ENCODE measurements at regions not wholly inside any gene's neighbourhood (a gene's known extent, or its start where the extent isn't known, plus 50 kb on each side); places are given as distances from the start of the nearest gene placed in this dataset.
"Not testable (repeated sequence)": the region's sequence is repeated elsewhere in the genome, so short reads cannot be mapped to it uniquely, and the experiment has no call there.

DNA sequence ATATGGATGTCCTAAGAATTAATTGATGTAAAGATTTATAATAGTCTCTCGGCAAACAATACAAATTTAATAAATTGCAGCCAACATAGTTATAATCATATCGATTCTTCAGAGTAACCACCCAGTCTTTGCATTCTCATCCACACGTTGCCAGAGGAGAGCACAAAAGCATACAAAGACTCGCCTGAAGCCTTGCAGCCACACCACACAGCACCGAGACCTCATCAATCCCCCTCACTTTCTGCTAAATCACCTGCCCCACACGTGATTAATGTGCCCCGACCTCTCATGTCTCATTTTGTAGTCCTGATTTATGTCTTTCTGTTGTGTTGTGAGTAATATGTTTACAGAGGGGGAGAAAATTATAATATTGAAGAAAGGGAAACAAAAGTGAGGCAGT is 510.4 kb downstream of the TRIML1 start:
- DNase-seq (ENCODE audit: low read depth in 1 of 2, low spot score in 1 of 2): no peak

DNA sequence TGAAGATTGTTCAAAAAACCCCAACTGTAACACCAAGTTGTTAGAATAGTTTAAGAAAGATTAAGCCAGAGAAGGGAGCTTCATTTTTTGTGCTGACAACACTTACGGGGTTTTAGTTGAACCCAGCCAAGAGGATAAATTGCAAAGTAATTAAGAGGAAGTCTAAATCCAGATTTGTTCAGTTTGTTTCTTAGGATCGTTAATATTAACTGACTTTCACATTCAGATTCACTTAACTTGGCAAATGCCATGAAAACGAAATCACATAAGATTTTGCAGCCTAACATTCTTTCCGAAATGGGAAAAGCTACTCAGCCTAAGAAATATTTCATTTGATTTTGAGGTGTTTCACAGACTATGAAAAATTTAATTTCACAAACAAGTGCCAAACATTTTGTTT is 511.3 kb downstream of the TRIML1 start:
- DNase-seq (ENCODE audit: low read depth in 1 of 2, low spot score in 1 of 2): no peak

DNA sequence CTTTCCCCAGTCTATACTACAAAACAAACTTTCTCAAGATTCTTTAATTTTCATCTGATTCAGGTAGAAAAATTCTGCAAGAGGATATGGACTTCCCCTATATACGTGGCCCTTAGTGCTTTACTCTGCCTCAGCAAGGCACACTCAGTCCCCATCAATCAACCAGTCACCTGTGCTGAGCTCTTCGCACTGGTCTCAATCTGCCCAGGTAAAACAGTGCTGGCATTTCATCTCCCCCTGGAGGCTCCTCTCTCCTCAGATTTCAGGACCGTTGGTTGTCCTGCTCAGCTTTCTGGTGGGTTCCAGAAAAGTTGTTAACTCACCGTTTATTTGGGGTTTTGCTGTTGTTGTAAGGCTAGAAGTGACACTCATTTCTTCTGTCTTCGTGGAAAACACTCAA is 518.1 kb downstream of the TRIML1 start:
- DNase-seq (ENCODE audit: low read depth in 1 of 2, low spot score in 1 of 2): no peak

DNA sequence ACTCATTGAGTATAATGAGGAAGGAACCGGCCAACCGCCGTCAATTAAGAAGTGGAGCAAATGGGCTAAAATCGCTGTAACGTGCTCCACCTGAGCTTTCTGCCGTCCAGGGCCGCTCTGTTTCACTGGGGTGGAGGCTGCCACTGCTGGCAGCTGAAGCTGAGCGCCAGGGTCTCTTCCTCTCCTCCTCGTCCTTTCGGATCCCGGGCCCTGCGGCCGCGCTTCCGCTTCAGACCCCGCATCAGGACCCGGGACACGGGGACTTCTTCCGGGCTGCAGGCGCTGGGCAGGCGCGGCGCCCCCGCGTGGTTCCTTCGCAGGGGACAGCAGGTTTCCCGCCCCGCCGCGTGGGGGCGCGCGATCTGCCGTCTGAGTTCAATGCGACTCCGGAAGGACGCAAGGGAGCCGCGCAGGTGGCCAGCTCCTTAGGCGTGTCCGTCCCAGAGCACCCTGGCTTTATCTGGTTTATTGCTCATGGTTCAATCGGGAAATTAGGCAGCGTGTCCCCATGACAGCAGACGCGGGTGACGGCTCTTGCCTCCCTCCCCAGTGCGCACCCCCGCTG is 519.8 kb downstream of the TRIML1 start:
- DNase-seq (ENCODE audit: low read depth in 1 of 2, low spot score in 1 of 2): no peak

DNA sequence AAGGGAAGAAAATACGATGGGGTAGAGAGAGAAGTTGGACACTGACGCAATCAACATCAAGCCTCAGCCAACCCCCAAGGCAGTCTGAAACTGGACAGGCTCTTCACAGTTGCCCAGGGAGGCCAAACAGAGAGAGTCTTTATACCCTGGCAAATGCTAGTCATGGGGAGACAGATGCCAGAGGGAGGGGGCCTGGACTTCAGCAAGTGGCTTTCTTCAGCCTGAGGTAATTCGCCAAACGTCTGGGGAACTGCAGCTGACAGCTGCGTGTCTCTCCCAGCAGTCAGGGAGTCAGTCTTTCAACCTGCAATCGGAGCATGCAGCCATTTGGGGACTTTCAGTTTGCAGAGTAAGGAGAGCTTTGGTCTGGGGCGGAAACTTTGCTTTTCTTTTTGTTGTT is 521.6 kb downstream of the TRIML1 start:
- no peak for DNase-seq (ENCODE audit: low read depth in 1 of 2, low spot score in 1 of 2)

DNA sequence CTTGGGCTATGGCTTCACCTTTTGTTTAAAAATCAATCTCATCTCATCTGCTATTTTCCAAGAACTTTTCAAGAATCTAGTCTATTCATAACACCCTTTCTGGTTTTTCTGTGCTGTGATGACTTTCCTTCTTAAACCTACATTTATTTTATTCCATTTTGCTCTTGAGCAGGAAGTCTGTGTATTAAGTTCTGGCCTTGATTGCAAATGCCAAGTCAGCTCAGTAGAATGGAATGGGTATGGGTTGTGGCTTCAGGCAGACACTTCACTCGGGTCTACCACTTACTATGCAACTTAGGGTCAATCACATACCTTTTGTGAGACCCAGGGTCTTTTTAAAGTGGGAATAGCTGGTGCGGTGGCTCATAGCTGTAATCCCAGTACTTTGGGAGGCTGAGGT is 522.3 kb downstream of the TRIML1 start:
- DNase-seq (ENCODE audit: low read depth in 1 of 2, low spot score in 1 of 2): no peak

DNA sequence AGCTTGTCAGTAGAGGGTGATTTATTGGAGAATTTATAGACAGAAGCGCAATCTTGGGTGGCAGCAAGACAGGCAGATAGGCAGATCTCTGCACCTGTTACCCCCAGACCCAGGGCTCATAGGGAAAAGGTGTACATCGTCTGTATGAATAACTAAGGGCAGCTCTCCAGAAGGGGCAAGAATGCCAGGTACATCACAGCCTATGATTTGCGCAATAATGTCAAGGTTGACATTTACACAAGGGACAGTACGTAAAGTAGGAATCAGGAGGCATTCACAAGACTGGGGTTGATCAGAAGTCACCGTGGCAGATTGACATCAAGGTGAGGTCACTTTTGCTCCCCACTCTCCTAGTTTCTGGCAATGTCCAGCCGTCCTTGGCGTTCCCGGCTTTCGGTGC is 524.1 kb downstream of the TRIML1 start:
- DNase-seq (ENCODE audit: low read depth in 1 of 2, low spot score in 1 of 2): no peak

DNA sequence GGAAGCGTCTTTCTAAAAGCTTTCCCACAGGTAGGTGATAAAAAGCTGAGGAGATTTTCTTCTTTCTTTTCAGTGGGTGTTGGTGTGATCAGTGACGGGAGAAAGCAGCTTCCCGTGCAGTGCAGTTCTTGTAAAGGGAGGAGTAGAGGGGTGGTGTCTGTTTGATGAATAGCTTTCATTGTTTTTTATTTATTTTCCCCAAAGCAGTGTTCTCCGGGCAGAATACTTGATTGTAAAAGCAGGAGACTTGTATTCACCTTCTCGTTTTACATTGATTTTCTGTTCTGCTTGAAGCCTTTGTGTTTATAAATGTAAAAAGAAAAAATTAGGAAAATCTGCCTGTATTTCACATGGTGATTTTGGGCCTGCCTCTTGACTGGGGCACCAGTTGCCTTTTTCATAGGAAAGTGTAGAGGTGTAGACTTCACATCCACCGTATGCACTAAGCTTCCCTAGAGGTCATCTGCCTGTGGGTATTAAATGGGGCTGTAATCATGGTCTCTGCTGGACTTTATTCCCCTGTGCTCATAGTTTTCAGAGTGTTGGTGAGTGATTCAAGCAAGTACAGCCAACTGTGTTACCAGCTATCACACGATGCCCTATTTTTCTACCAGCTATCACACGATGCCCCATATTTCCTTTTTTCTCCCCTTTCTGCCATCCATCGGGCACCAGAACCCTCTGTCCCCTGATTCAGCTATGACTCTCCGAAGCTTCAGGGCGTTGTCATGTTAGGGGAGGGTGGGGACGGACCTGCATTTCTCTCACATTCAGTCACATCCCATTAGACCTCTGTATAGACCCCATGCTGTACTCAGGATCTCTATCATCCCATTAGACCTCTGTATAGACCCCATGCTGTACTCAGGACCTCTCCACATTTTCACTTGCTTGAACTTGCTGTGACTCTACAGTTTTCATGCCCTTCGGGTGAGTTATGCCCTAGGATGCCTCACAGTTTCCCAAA is 526.5 kb downstream of the TRIML1 start:
- no peak for DNase-seq (ENCODE audit: low read depth in 1 of 2, low spot score in 1 of 2)

DNA sequence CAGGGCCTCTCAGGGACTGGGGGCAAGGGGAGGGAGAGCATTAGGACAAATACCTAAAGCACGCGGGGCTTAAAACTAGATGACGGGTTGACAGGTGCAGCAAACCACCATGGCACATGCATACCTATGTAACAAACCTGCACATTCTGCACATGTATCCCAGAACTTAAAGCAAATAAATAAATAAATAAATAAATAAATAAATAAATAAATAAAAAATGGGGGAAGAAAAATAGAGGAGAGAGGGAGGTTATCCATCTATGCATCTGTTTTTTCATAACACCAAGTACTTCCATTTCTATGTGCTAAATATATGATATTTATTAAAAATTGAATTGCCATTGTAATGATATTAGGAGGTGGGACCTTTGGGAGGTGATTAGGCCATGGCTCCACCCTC is 539.5 kb downstream of the TRIML1 start:
- DNase-seq (ENCODE audit: low read depth in 1 of 2, low spot score in 1 of 2): not testable (repeated sequence)

DNA sequence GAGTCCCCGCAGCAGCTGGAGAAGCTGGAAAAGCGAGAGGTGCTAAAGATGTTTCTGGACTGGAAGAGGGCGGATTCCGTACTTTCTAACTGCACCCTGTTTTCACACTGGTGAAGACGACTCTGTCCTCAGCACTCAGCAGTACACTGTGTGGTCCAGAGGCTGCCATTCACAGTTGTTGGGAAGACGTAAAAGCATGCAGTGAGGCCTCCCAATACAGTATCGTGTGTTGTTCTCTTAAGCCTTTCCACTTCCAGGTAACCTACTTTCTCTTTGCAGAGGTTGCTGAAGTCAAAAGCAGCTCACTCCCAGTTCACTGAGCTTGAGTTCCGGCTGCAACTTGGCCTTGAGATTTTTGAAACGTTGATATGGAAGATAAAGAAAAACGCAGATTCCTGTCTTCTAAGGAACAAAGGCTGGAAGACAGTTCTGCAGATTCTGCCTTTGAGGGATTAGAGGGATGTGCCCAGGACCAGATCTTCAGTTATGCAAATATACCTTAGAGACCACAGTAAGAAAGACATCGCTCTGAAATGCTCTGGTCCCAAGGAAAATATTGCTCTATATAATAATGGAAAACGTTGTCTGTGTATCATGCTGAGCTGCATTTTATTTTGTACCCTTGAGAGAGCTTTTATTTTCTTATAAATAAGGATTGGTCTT is 540.9 kb downstream of the TRIML1 start:
- DNase-seq (ENCODE audit: low read depth in 1 of 2, low spot score in 1 of 2): no peak

DNA sequence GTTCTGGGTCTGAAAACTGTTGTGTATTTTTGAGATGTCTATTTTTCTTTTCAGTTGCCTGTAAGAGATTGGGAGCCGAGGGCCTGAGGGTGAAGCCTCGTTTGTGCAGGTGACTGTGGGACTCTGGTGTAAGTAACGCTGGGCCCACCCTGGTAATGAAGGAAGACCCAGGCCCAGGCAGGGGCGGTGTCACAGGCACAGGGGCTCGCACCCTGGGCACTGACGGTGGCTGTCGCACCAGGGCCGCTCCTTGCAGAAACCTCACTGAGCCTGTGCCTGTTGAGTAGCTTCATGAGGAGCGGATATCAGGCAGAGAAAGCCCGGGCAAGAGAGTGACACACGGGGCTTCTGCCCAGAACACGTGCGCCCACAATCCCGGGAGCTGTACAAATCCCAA is 541.4 kb downstream of the TRIML1 start:
- no peak for DNase-seq (ENCODE audit: low read depth in 1 of 2, low spot score in 1 of 2)

DNA sequence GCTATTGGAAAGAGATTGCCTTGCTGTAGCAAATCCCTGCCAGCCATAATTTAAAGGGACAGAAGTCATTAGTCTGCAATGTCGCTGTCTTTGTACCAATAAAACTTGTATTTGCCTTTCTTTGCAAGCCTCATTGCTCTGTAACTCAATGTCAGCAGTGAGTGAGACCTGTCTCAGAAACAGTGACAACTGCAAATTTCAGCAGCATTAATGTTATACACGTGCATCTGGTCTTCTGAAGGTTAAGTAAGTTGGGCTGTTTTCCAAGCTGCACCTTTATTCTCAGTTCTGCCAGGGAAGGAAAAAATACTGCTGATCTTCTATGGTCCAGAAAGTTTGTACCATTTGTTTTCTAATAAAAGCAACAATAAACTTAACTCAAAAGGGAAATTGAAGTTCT is 543.1 kb downstream of the TRIML1 start:
- no peak for DNase-seq (ENCODE audit: low read depth in 1 of 2, low spot score in 1 of 2)

DNA sequence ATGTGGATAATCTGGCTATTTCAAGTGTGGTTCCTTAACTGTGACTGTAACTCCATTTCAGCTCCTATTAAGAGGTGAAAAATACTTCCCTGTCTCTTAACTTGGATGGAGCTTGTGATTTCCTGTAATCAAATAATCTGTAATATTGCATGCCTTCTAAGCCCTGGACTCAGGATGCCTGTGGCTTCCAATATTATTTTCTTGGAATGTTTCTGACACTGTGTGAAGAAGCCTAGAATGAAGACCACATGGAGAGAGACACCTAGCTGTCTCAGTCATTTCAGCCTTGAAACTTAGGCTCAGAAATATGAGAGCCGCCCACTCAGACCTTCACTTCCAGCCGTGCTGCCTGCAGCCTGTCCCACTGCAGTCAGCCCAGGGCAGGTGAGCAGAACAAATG is 544.3 kb downstream of the TRIML1 start:
- DNase-seq (ENCODE audit: low read depth in 1 of 2, low spot score in 1 of 2): no peak

DNA sequence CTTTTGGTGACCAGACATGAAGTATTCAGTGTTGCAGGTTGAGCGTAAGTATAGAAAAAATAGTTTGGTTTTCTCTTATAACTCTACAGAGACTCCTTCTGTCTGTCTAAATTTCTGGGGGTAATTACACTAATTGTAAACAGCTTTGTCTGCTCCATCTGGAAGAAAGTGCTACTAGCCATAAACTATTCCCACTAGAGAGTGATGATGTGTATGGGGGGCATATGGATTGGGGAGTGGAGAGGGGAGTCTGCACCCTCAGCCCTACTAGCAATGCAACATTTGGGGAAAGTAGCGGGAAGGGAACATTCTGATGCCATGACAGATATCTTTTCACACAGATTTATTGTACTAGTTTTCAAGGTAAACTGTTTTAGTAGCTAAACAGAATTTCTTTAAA is 549.7 kb downstream of the TRIML1 start:
- DNase-seq (ENCODE audit: low read depth in 1 of 2, low spot score in 1 of 2): no peak

DNA sequence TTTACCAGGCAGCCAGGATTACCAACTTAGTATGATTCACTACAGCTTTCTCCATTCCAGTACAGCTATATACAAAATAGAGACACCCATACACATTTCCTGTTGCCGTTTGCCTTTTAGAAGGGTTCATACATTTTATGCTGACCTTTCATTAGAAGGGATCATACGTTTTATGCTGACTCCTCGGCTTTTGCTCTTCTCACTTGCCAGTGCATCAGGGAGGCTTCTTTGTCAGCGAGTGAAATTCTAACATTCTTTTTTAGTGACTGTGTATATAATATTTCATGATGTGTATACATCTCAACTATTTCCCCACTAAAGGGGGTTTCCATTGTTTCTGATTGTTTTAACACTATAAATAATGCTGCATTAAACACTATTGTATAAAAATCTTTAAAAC is 552.6 kb downstream of the TRIML1 start:
- no peak for DNase-seq (ENCODE audit: low read depth in 1 of 2, low spot score in 1 of 2)

DNA sequence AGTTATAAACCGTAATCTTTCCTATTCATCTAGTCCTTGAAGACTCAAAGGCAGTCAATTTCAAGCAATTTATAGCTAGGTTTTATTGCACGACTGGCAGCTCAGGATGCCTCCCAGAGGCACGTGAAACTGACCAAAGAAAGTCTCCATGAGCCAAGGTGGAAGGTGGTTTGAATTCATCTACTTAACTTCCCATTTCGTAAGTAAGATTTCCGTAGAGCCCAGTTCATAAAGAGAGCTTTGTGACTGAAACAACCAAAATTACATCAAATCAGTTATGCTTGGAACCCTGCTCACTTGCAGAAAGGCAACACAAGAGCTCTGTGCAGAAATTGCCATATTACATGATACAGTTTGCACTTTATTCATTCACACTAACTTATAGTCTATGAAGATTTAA is 556.0 kb downstream of the TRIML1 start:
- no peak for DNase-seq (ENCODE audit: low read depth in 1 of 2, low spot score in 1 of 2)

DNA sequence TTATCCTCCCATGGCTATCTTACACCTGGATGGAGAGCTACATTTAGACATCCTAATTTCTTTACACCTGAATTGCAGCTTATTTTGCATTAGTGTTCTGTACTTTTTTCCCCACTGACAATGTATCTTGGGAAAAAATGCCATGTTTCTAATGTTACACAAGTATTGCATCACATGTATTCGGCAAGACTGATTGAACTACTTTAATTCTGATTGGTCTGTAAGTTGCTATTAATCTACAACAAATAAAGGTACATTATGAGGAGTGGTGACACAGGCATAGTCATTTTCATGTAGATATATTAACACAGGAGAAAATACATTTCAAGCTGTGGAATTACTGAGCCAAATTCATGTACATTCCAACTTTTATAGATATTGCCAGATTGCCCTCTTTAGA is 558.0 kb downstream of the TRIML1 start:
- no peak for DNase-seq (ENCODE audit: low read depth in 1 of 2, low spot score in 1 of 2)

DNA sequence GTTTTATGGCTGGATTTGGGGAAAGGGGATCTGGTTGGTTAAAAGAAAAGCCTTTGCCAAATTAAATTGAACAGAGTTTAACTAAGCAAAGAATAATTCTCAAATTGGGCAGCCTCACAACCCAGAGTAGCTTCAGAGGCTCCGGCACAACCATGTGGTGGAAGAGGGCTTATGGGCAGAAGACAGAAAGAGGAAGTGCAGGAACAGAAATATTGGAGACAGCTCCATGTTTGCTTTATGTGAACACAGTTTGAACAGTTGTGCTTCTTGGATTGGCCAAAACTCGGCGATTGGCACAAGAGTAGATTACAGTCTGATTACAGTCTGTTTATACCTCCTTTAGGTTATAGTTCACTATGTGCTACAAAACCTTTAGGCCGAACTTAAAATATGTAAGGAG is 562.7 kb downstream of the TRIML1 start:
- DNase-seq (ENCODE audit: low read depth in 1 of 2, low spot score in 1 of 2): no peak

DNA sequence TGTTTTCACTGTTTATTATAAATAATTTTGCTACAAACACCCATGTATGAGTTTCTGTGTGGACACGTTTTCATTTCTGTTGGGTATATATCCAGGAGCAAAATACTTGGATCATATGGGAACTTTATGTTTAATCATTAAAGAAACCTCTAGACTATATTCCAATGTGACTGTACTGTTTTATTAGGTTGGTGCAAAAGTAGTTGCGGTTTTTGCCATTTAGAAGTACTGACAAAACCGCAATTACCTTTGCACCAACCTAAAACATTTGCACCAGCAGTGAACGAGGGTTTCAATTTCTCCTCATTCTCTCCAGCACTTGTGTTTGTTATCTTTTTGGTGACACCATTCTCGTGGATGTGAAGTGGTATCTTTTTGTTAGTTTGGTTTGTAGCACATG is 565.0 kb downstream of the TRIML1 start:
- DNase-seq (ENCODE audit: low read depth in 1 of 2, low spot score in 1 of 2): no peak

DNA sequence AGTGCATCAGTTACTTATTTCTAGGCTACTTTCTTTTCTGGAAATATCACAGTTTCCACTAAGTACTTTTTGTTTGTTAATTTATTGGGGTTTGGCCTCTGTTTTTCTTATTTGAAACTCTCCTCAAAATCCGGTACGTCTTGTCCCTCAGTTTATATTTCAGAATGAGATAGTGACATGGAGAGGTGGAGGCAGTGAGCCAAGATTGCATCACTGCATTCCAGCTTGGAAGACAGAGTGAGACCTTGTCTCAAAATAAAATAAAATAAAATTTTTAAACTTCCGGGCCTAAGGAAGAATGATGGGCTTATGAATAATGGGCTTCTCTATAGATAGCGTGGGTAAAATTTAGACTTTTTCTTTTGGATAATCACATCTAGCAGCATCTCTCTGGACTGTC is 567.8 kb downstream of the TRIML1 start:
- no peak for DNase-seq (ENCODE audit: low read depth in 1 of 2, low spot score in 1 of 2)

DNA sequence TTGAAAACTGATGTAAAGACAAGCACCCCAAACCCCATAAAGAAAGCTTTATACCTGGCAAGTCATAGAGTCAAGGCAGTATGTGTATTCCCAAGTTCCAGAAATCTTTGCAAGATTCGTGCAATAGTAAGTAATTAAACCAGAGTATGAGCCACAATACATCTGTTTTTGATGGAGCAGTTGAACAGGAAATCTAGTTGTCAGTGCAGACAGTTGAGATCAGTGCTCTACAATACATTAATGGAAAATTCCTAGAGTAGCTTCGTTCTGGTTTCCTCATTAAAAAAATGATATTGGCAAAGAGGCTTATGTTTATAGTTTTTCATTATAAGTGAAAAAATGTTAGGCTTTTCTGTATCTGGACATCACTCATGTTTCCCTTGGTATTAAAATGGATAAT is 575.3 kb downstream of the TRIML1 start:
- DNase-seq (ENCODE audit: low read depth in 1 of 2, low spot score in 1 of 2): no peak

DNA sequence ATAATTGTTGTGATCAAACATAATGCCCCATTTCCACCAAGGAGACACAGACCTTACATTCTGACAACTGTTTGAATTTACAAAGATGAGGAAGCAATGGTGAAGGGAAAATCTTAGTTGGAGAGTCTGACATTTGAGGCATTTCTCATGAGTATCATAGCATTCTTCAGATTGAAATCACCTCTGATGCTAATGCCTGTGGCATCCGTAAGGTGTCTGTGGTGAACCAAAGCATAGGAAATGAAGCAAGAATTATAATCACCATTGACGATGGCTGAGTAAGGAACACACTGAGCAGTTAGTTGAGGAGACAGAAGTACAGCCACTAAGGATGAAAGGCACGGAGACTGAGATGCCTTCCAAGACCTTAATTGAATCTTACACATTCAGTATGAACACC is 575.7 kb downstream of the TRIML1 start:
- DNase-seq (ENCODE audit: low read depth in 1 of 2, low spot score in 1 of 2): no peak
